Stimulated activated CD4-positive, alpha-beta T cell treated with anti-CD3 and anti-CD28 coated beads, Interleukin-1b, Interleukin-23, amount 100 ng/mL, for 24 hours (primary cell): ENCODE measurements at regions not wholly inside any gene's neighbourhood (a gene's known extent, or its start where the extent isn't known, plus 50 kb on each side); places are given as distances from the start of the nearest gene placed in this dataset.

ENCODE experiments used
- DNase-seq, 4 experiments: peaks; one replicate each; pipeline ENCODE4 v3.0.0-alpha.2; 2020; ENCODE audit warnings: low read depth in 4 of 4, low spot score in 1 of 4

DNA sequence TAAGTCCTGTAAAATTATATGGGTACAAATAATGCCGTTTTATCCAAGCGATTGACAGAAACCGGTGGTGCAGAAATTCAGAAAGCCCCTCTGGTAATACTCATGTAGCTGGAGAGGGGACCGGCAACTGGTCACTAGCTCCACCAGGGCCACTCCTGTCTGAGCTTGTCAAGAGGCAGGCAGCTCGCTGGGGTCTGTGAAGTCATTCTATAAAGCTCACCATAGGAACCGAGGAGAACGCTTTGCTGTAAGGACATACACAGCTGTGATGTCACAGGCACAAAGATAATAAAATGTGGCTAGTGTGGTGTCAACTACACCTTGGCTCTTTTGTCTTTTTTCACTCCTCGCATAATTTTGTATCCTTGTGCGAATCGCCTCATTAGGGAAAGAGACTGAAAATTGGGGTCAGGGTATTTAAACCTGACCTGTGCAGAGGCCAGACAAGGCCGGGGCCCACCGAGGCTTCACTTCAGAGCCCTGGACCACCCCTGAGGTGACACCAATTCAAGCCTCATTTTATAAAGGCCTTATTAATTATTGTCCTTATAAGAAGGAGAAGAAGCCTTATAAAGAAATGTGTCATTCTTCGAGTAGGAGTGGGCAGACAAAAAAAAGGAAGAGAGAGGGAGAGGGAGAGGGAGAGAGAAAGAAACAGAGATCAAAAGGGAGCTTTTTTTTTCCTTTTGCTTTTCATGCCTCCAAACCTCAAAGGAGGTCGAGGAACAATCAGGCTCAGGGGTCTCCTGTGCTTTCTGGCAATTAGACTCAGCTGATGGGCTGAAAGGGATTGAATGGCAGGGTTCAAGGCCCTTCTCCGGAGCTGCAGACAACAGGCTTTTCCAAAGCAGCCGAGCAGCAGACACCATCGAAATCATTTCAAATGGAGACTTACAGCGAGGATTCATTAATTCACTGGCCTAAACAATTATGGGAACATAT lies 813.3 kb upstream of the ARRDC4 start:
- no peak for DNase-seq

GRCh38 chr15:97153356-97153965 lies 807.0 kb upstream of the ARRDC4 start:
- DNase-seq, result no peak

- no peak for DNase-seq
These were observed 803.7 kb upstream of the ARRDC4 start for GRCh38 chr15:97156739-97157265.

GRCh38 chr15:97162805-97163495 lies 797.6 kb upstream of the ARRDC4 start:
- DNase-seq, result no peak

DNA sequence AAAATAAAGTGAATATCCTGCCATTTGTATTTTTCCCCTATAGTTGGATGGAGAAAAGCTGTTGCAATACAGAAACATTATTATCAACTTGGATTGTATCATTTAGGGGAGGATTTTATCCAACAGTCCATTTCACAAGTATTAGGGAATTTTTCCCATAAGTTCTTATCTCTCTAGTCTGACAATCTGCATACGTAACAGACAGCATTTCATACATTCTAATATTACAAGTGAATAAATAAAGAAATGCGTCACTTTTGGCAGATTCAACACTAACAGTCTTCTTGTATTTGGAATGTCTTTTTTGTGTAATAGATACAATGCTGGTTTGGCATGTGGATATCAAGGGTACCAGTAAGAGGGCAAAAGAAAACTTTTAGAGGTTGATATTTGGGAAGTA lies 795.3 kb upstream of the ARRDC4 start:
- DNase-seq, result no peak

GRCh38 chr15:97168704-97169475 lies 791.6 kb upstream of the ARRDC4 start:
- DNase-seq, result no peak

GRCh38 chr15:97171556-97171955 lies 788.9 kb upstream of the ARRDC4 start:
- DNase-seq, result no peak

GRCh38 chr15:97174886-97175540 lies 785.5 kb upstream of the ARRDC4 start:
- DNase-seq, result no peak

- no peak for DNase-seq
These were observed 783.3 kb upstream of the ARRDC4 start for GRCh38 chr15:97177151-97177577.

DNA sequence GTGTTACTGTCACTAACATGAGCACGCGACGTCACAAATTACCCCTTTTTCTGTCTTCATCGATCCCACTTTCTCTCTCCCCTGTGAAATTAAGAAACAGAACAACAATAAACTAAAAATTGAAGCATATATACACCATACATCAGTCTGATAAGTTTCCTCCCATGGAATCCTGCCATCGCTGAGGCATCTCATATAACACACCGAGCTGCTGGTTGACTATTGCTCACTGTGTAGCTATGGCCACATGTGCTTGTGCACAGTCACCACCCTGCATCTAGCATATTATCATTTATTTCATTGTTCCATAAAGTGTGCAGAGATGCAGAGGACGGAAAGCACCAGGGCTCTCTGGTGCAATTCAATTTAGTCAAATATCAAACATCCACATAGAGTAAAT lies 777.9 kb upstream of the ARRDC4 start:
- DNase-seq, result no peak

GRCh38 chr15:97189162-97189780 lies 771.2 kb upstream of the ARRDC4 start:
- DNase-seq, result no peak

DNA sequence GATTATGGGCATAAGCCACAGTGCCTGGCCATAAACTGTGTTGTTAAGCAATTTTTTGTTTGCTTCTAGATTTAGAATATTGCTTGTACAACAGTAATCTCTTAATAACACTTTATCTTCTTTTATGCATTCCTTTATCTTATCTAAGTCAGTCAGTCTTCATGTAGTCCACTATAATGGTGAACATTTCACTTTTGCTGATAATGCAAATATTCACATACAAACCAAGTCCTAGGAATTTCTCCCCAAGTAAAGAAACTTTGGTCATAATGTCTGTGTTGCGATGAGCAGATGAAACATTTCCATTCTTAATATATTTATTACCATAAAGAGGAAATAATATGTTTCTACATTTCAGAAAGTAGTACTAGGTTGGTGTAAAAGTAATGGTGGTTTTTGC lies 765.8 kb upstream of the ARRDC4 start:
- no peak for DNase-seq

- no peak for DNase-seq
These were observed 764.2 kb upstream of the ARRDC4 start for GRCh38 chr15:97196048-97197014.

DNA sequence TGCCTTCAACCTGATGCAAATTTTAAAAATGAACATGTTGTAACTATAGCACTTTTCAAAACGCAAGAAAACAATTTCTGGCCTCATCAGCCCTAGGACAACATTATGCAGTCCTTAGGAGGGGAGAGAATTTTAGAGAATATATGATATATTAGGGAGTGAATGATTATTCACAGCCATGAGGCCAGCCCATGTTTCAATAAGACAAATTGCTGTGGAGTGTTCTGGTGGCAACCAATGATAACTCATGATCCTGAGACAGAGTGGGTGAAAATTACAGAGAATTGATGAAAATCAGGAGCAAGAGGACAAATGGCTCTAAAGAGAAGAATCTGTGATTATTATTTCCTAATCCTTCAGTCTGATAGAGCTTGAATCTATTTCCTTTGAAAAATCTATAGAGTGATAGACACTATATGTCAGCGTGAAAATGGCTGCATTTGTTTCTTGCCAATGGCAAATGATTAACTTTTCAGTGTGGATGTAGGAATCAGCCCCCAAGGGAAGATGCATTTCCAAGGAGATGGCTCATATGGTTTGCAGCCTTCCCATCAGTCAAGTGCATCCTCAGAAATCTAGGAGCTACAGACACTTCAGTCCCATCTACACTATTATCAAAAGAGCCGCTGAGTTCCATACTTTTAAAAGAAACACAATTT lies 761.0 kb upstream of the ARRDC4 start:
- DNase-seq, result no peak

GRCh38 chr15:97200161-97200560 lies 760.3 kb upstream of the ARRDC4 start:
- DNase-seq, result no peak

- no peak for DNase-seq
These were observed 750.2 kb upstream of the ARRDC4 start for GRCh38 chr15:97210277-97210676.

GRCh38 chr15:97215629-97216028 lies 744.9 kb upstream of the ARRDC4 start:
- DNase-seq, result no peak

GRCh38 chr15:97224191-97224641 lies 736.3 kb upstream of the ARRDC4 start:
- no peak for DNase-seq
